ENCODE measurements at regions not wholly inside any gene's neighbourhood (a gene's known extent, or its start where the extent isn't known, plus 50 kb on each side); places are given as distances from the start of the nearest gene placed in this dataset.

DNA sequence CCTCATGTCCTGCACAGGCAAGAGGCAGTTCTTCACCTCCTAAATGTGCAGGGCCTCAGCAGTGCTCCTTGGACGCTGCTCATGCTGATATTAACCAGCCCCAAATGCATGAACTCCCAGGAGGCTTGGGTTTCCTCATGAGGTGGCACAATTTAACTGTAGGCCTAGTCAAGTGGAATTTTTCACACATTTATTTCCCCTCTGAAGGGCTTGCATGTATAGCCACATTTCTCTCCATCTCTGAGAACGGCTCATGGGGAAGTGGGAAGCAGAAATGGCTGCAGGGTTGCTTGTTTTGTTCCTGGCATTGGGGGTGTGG, 72.8 kb upstream of the PAX1 start:
- peaks cover 14% of the 10 kb centered on the region for H3K27me3 ChIP-seq (ENCODE audit: insufficient read depth, low read length)
- H3K36me3 ChIP-seq (ENCODE audit: control insufficient read depth in 1 of 2, insufficient read depth in 2 of 2, low read length in 2 of 2), result no peaks in the 10 kb centered on the region
- ChIA-PET POLR2A (no interaction called here), CTCF (no interaction called here), RAD21 (ENCODE audit: low non-redundant PET in 1 of 2, low total read pairs in 2 of 2, uncharacterized antibody in 2 of 2, unreplicated experiment in 2 of 2) (no interaction called here)
- H3K4me3 ChIP-seq (replicated peaks in 1 of 2; ENCODE audit: low read depth in 1 of 2, low read length in 2 of 2), result no peak overlapping the region
- intact Hi-C loops (cut with micrococcal nuclease), result no loop called here
- no peak overlapping the region for H2AFZ ChIP-seq (ENCODE audit: low read depth, low read length, poor library complexity, severe bottlenecking)
- no peaks in the 10 kb centered on the region for H3K9me2 ChIP-seq (ENCODE audit: insufficient read depth)
- no peaks in the 10 kb centered on the region for H3K79me2 ChIP-seq (ENCODE audit: insufficient read depth, low read length)
- H3K9ac ChIP-seq (ENCODE audit: low read length), result no peak overlapping the region
- no TSS peak for BruUV-seq (replicated peaks)
- no peaks in the 10 kb centered on the region for H4K20me1 ChIP-seq (ENCODE audit: insufficient read depth)
- H3K4me1 ChIP-seq (ENCODE audit: control insufficient read depth in 1 of 2, insufficient read depth in 2 of 2, low read length in 2 of 2), result no peaks in the 10 kb centered on the region
- ATAC-seq, result no peak
- H3K4me2 ChIP-seq (ENCODE audit: low read length), result no peak overlapping the region
- no peak overlapping the region for H3K27ac ChIP-seq (ENCODE audit: low read depth, low read length)
- TF ChIP-seq MAX (IDR thresholded peaks at IDR 0.05) (no peak), SIN3A (IDR thresholded peaks at IDR 0.05; ENCODE audit: low read depth) (no peak), ZFX (IDR thresholded peaks at IDR 0.05) (no peak), RAD21 (IDR thresholded peaks at IDR 0.05; ENCODE audit: low read depth) (no peak), CBX3 (IDR thresholded peaks at IDR 0.05; ENCODE audit: low read depth) (no peak), REST (IDR thresholded peaks at IDR 0.05; ENCODE audit: low read depth) (no peak), SRF (IDR thresholded peaks at IDR 0.05; ENCODE audit: low read depth) (no peak)
- no peaks in the 10 kb centered on the region for H3K9me3 ChIP-seq (ENCODE audit: control insufficient read depth in 1 of 2, insufficient read depth in 1 of 2, low read depth in 1 of 2, low read length in 2 of 2)
- DNase-seq (ENCODE audit: low read depth, low spot score), result no peak

DNA sequence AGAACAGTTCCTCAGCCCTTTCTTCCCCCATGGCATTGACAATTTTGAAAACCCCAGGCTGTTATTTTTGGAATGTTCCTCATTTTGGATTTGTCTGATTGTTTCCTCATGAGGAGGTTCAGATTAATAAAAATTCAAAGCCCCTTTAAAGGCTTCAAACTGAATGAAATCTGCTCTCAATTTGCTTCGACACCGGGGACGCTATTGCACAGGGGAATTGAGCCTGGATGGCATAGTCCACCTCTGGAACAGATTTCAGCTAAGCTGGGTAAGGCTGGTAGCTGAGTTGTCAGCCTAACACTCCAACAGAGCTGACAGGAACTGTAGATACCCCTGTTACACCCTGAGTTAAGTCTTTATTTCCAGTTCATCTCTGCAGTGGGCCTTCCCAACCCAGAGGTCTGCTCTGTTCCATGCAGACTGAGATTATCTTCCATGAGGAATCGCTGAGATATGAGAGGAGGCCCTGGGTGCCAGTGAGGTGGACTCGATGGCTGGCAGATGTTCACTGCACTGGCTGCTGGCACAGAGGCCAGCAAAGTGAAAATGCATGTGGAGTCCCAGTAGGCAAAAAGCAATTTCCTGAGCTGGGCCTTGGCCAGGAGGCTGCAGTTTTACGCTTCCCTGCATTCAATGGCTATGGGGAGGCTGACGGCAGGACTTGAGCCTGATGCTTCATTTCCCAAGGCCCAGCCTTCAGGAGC, 73.3 kb upstream of the PAX1 start:
- ATAC-seq (no peak), DNase-seq (ENCODE audit: low read depth, low spot score) (no peak)
- Histone ChIP-seq H3K36me3 (ENCODE audit: control insufficient read depth in 1 of 2, insufficient read depth in 2 of 2, low read length in 2 of 2) (no peaks in the 10 kb centered on the region), H3K27ac (ENCODE audit: low read depth, low read length) (no peak overlapping the region), H3K27me3 (ENCODE audit: insufficient read depth, low read length) (peaks cover 14% of the 10 kb centered on the region), H3K9me3 (ENCODE audit: control insufficient read depth in 1 of 2, insufficient read depth in 1 of 2, low read depth in 1 of 2, low read length in 2 of 2) (no peaks in the 10 kb centered on the region), H3K79me2 (ENCODE audit: insufficient read depth, low read length) (no peaks in the 10 kb centered on the region), H4K20me1 (ENCODE audit: insufficient read depth) (no peaks in the 10 kb centered on the region), H3K4me2 (ENCODE audit: low read length) (no peak overlapping the region), H3K9ac (ENCODE audit: low read length) (no peak overlapping the region), H3K4me1 (ENCODE audit: control insufficient read depth in 1 of 2, insufficient read depth in 2 of 2, low read length in 2 of 2) (no peaks in the 10 kb centered on the region), H3K4me3 (replicated peaks in 1 of 2; ENCODE audit: low read depth in 1 of 2, low read length in 2 of 2) (no peak overlapping the region), H2AFZ (ENCODE audit: low read depth, low read length, poor library complexity, severe bottlenecking) (no peak overlapping the region), H3K9me2 (ENCODE audit: insufficient read depth) (no peaks in the 10 kb centered on the region)
- no TSS peak for BruUV-seq (replicated peaks)
- RAD21 ChIA-PET (ENCODE audit: low non-redundant PET in 1 of 2, low total read pairs in 2 of 2, uncharacterized antibody in 2 of 2, unreplicated experiment in 2 of 2), result no interaction called here
- CTCF ChIA-PET, result no interaction called here
- POLR2A ChIA-PET, result no interaction called here
- intact Hi-C loops (cut with micrococcal nuclease), result no loop called here
- TF ChIP-seq RAD21 (IDR thresholded peaks at IDR 0.05; ENCODE audit: low read depth) (no peak), MAX (IDR thresholded peaks at IDR 0.05) (no peak), SP1 (IDR thresholded peaks at IDR 0.05; ENCODE audit: low read depth) (no peak), CBX3 (IDR thresholded peaks at IDR 0.05; ENCODE audit: low read depth) (no peak), POLR2A (IDR thresholded peaks at IDR 0.05; ENCODE audit: borderline replicate concordance, extremely low read depth, insufficient read depth, insufficient read length) (no peak), FOSL1 (IDR thresholded peaks at IDR 0.05; ENCODE audit: low read depth) (no peak), EZH2phosphoT487 (IDR thresholded peaks at IDR 0.05; ENCODE audit: borderline replicate concordance) (no peak), CEBPB (IDR thresholded peaks at IDR 0.05; ENCODE audit: low read depth) (no peak), EGR1 (IDR thresholded peaks at IDR 0.05; ENCODE audit: low read depth) (no peak), YY1 (IDR thresholded peaks at IDR 0.05; ENCODE audit: extremely low read depth, insufficient replicate concordance, low read depth, low read length) (no peak), ZFX (IDR thresholded peaks at IDR 0.05) (no peak), CTCF (IDR thresholded peaks at IDR 0.05 in 2 of 3, conservative IDR thresholded peaks at IDR 0.05 in 1 of 3; ENCODE audit: borderline replicate concordance in 1 of 3, insufficient read depth in 1 of 3, low read depth in 2 of 3, low read length in 2 of 3) (no peak)
- TF ChIP-seq, protein P1, sequence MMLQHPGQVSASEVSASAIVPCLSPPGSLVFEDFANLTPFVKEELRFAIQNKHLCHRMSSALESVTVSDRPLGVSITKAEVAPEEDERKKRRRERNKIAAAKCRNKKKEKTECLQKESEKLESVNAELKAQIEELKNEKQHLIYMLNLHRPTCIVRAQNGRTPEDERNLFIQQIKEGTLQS (IDR thresholded peaks at IDR 0.05), result no peak
